HepG2 (cell line): ENCODE measurements at regions not wholly inside any gene's neighbourhood (a gene's known extent, or its start where the extent isn't known, plus 50 kb on each side); places are given as distances from the start of the nearest gene placed in this dataset.

ENCODE experiments used
- ATAC-seq: fragments of 200-7000 bp; cut with Tn5 transposase; 3 replicates; pipeline ENCODE4 v1.9.1; 2020; ENCODE audit warnings: mild to moderate bottlenecking, moderate library complexity
- BruUV-seq: library from RNA; stranded (reverse); fragments of 400-500 nt; replicated peaks from 2 replicates; lab custom pipeline; 2021; lab: Mats Ljungman, UMichigan
- CTCF ChIA-PET: fragments of 300-600 bp; formaldehyde crosslinking; extraction: SDS; loops from one replicate; lab custom pipeline; 2021; ENCODE audit warnings: low total read pairs, inconsistent platforms, low intra/inter-chr PET ratio; lab: Yijun Ruan, JAX
- POLR2A ChIA-PET: fragments of 350-600 bp; sonication (Branson Sonifier 250); formaldehyde crosslinking; loops from one replicate; lab custom pipeline; 2020; ENCODE audit warnings: antibody characterized with exemption, inconsistent platforms; lab: Yijun Ruan, JAX
- DNase-seq: peaks from one replicate; pipeline ENCODE4 v3.0.0-alpha.2; 2015; ENCODE audit warnings: low spot score
- FAIRE-seq: peaks from 3 replicates; lab custom pipeline; 2011; peaks lifted over from hg19 to GRCh38; lab: Jason Lieb, UNC
- H2AFZ ChIP-seq: one replicate; pipeline ENCODE4 v1.6.1; 2011; ENCODE audit warnings: low read length, inconsistent platforms
- H3K27ac ChIP-seq: fragments of 300-600 bp; 3 replicates; pipeline ENCODE4 v1.8.0; 2011; ENCODE audit warnings: mixed run types, mild to moderate bottlenecking, mixed read lengths, low read length, inconsistent platforms; ENCODE audit not compliant: insufficient read depth; ENCODE audit errors: extremely low read length
- H3K27me3 ChIP-seq, 2 experiments: fragments of 200-600 bp in 1 of 2; 2 replicates in 1 of 2; 3 replicates in 1 of 2; pipeline versions ENCODE4 v1.6.0 to v1.8.0; 2011; ENCODE audit warnings: low read length in 2 of 2, mild to moderate bottlenecking in 2 of 2, moderate library complexity in 2 of 2, inconsistent platforms in 1 of 2; ENCODE audit not compliant: insufficient read depth in 2 of 2, control insufficient read depth in 1 of 2
- H3K36me3 ChIP-seq, 2 experiments: fragments of 200-600 bp in 1 of 2; replicated peaks in 1 of 2; 2 replicates in 1 of 2; 3 replicates in 1 of 2; pipeline versions ENCODE4 v1.5.1 to v1.8.0; 2011; ENCODE audit warnings: low read length in 2 of 2, inconsistent platforms in 1 of 2; ENCODE audit not compliant: insufficient read depth in 2 of 2, control insufficient read depth in 1 of 2
- H3K4me1 ChIP-seq: 2 replicates; pipeline ENCODE4 v1.5.1; 2012; ENCODE audit warnings: low read length, inconsistent platforms; ENCODE audit not compliant: insufficient read depth
- H3K4me2 ChIP-seq: 2 replicates; pipeline ENCODE4 v1.6.0; 2011; ENCODE audit warnings: low read depth, low read length, inconsistent platforms
- H3K4me3 ChIP-seq, 3 experiments: fragments of 200-600 bp in 1 of 3; sonication (generic), shearing (Covaris generic) in 1 of 3; replicated peaks in 1 of 3; 2 replicates each; pipeline ENCODE4 v1.5.1; 2011 to 2016; ENCODE audit warnings: low read length in 3 of 3, inconsistent platforms in 2 of 3, low read depth in 2 of 3, mild to moderate bottlenecking in 2 of 3, control low read depth in 1 of 3, mixed read lengths in 1 of 3; ENCODE audit not compliant: insufficient read depth in 1 of 3
- H3K79me2 ChIP-seq: one replicate; pipeline ENCODE4 v1.6.1; 2011; ENCODE audit warnings: low read length, inconsistent platforms; ENCODE audit not compliant: insufficient read depth
- H3K9ac ChIP-seq: 2 replicates; pipeline ENCODE4 v1.6.0; 2011; ENCODE audit warnings: mild to moderate bottlenecking, low read depth, low read length, inconsistent platforms; ENCODE audit not compliant: insufficient read depth
- H3K9me3 ChIP-seq: 2 replicates; pipeline ENCODE4 v1.5.1; 2012; ENCODE audit warnings: mild to moderate bottlenecking, low read length
- H4K20me1 ChIP-seq: 2 replicates; pipeline ENCODE4 v1.6.0; 2011; ENCODE audit warnings: inconsistent platforms, mild to moderate bottlenecking, low read length, moderate library complexity; ENCODE audit not compliant: insufficient read depth
- IRF2 ChIP-seq: IDR thresholded peaks from 2 replicates; pipeline ENCODE4 v1.6.1; 2018; ENCODE audit warnings: missing genetic modification reagents, missing compliant biosample characterization
- MIXL1 ChIP-seq: IDR thresholded peaks from 2 replicates; pipeline ENCODE4 v1.6.1; 2016
- NR2C2 ChIP-seq: sonication (generic); formaldehyde crosslinking; IDR thresholded peaks from 2 replicates; pipeline ENCODE4 v1.4.0; 2020; ENCODE audit warnings: missing genetic modification reagents, mild to moderate bottlenecking, moderate library complexity, borderline replicate concordance
- ZFP37 ChIP-seq: sonication (generic); formaldehyde crosslinking; IDR thresholded peaks from 2 replicates; pipeline ENCODE4 v1.4.0; 2020; ENCODE audit warnings: missing genetic modification reagents, borderline replicate concordance
- ZFYVE20 ChIP-seq: sonication (generic); formaldehyde crosslinking; IDR thresholded peaks from 2 replicates; pipeline ENCODE4 v1.8.0; 2023; ENCODE audit warnings: low read depth, mild to moderate bottlenecking, moderate library complexity, missing genetic modification reagents, borderline replicate concordance
- ZNF256 ChIP-seq: sonication (generic); formaldehyde crosslinking; conservative IDR thresholded peaks from 2 replicates; pipeline ENCODE4 v1.4.0; 2020; ENCODE audit warnings: missing genetic modification reagents
- ZNF607 ChIP-seq: sonication (generic); formaldehyde crosslinking; IDR thresholded peaks from 2 replicates; pipeline ENCODE4 v1.5.1; 2020; ENCODE audit warnings: missing genetic modification reagents, mild to moderate bottlenecking, borderline replicate concordance
- ZNF674 ChIP-seq: sonication (generic); formaldehyde crosslinking; IDR thresholded peaks from 2 replicates; pipeline ENCODE4 v1.5.0; 2020; ENCODE audit warnings: low read depth, mild to moderate bottlenecking, missing genetic modification reagents
- ZNF768 ChIP-seq: sonication (generic); formaldehyde crosslinking; IDR thresholded peaks from 2 replicates; pipeline ENCODE4 v1.4.0; 2020; ENCODE audit warnings: missing genetic modification reagents
- ZNF883 ChIP-seq: sonication (generic); formaldehyde crosslinking; IDR thresholded peaks from 2 replicates; pipeline ENCODE4 v1.5.1; 2020; ENCODE audit warnings: mild to moderate bottlenecking, missing genetic modification reagents; ENCODE audit errors: not compliant biosample characterization
- ZZZ3 ChIP-seq: sonication (generic); formaldehyde crosslinking; IDR thresholded peaks from 2 replicates; pipeline ENCODE4 v1.4.0; 2020; ENCODE audit warnings: missing genetic modification reagents, mild to moderate bottlenecking, borderline replicate concordance
- WGBS: methylation state at CpG from one replicate; pipeline ENCODE4 v1.1.6; 2017; ENCODE audit warnings: low lambda C conversion rate; 5-methylcytosine and 5-hydroxymethylcytosine counted together
- in situ Hi-C: cut with HindIII; loops from 2 replicates; pipeline ENCODE4 v1.10.0; 2017; ENCODE audit warnings: low pct_unique_long_range_greater_than_20kb; ENCODE audit not compliant: extremely low pct_ligation_motif_present
- intact Hi-C: fragments of 100-400 bp; cut with micrococcal nuclease; formaldehyde crosslinking; loops from one replicate; pipeline ENCODE4 v1.10.0; 2022; ENCODE audit not compliant: unreplicated experiment
- TF ChIP-seq, protein P1 (sequence below): sonication (generic); formaldehyde crosslinking; IDR thresholded peaks from 2 replicates; pipeline ENCODE4 v1.8.0; 2022; ENCODE audit warnings: mild to moderate bottlenecking, missing genetic modification reagents; ENCODE audit not compliant: insufficient replicate concordance
- TF ChIP-seq, protein P2 (sequence below): sonication (generic); formaldehyde crosslinking; IDR thresholded peaks from 2 replicates; pipeline ENCODE4 v1.8.1; 2023; ENCODE audit warnings: mild to moderate bottlenecking, missing genetic modification reagents
- TF ChIP-seq, protein P3 (sequence below): sonication (generic); formaldehyde crosslinking; IDR thresholded peaks from 2 replicates; pipeline ENCODE4 v1.4.0; 2020; ENCODE audit warnings: missing genetic modification reagents
- TF ChIP-seq, protein P4 (sequence below): sonication (generic); formaldehyde crosslinking; IDR thresholded peaks from 2 replicates; pipeline ENCODE4 v1.5.0; 2020; ENCODE audit warnings: missing genetic modification reagents

DNA sequence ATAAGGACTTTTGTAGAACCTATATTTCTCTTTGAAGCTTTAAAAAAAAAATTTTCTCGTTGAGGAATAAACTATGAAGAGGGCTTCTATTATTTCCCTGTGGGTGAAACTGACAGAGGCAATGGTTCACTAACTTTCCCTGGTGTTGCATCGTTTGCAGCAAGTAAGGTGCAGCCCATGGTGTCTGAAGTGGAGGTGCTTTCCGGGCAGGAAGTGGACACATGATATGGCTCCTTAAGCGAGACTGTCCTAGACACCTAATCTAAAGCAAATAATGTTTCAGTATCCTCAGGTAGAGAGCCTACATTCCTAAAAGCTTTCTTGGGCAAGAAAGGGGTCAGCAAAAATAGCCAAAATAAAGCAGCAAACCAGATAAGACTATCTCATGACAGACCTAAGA lies 437.6 kb upstream of the ARGLU1 start:
- TF ChIP-seq ZNF607 (CRISPR knock-in tag) (no peak), ZNF256 (CRISPR knock-in tag) (no peak), ZFP37 (CRISPR knock-in tag) (no peak), IRF2 (CRISPR knock-in tag) (no peak), MIXL1 (CRISPR knock-in tag) (no peak), ZFYVE20 (CRISPR knock-in tag) (no peak), NR2C2 (no peak), ZNF674 (CRISPR knock-in tag) (no peak), ZZZ3 (CRISPR knock-in tag) (no peak), ZNF768 (no peak), ZNF883 (CRISPR knock-in tag) (no peak)
- TF ChIP-seq, protein P1, sequence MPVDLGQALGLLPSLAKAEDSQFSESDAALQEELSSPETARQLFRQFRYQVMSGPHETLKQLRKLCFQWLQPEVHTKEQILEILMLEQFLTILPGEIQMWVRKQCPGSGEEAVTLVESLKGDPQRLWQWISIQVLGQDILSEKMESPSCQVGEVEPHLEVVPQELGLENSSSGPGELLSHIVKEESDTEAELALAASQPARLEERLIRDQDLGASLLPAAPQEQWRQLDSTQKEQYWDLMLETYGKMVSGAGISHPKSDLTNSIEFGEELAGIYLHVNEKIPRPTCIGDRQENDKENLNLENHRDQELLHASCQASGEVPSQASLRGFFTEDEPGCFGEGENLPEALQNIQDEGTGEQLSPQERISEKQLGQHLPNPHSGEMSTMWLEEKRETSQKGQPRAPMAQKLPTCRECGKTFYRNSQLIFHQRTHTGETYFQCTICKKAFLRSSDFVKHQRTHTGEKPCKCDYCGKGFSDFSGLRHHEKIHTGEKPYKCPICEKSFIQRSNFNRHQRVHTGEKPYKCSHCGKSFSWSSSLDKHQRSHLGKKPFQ (CRISPR knock-in tag) = no peak
- TF ChIP-seq, protein P2, sequence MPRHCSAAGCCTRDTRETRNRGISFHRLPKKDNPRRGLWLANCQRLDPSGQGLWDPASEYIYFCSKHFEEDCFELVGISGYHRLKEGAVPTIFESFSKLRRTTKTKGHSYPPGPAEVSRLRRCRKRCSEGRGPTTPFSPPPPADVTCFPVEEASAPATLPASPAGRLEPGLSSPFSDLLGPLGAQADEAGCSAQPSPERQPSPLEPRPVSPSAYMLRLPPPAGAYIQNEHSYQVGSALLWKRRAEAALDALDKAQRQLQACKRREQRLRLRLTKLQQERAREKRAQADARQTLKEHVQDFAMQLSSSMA (CRISPR knock-in tag) = no peak
- TF ChIP-seq, protein P3, sequence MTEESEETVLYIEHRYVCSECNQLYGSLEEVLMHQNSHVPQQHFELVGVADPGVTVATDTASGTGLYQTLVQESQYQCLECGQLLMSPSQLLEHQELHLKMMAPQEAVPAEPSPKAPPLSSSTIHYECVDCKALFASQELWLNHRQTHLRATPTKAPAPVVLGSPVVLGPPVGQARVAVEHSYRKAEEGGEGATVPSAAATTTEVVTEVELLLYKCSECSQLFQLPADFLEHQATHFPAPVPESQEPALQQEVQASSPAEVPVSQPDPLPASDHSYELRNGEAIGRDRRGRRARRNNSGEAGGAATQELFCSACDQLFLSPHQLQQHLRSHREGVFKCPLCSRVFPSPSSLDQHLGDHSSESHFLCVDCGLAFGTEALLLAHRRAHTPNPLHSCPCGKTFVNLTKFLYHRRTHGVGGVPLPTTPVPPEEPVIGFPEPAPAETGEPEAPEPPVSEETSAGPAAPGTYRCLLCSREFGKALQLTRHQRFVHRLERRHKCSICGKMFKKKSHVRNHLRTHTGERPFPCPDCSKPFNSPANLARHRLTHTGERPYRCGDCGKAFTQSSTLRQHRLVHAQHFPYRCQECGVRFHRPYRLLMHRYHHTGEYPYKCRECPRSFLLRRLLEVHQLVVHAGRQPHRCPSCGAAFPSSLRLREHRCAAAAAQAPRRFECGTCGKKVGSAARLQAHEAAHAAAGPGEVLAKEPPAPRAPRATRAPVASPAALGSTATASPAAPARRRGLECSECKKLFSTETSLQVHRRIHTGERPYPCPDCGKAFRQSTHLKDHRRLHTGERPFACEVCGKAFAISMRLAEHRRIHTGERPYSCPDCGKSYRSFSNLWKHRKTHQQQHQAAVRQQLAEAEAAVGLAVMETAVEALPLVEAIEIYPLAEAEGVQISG = no peak
- TF ChIP-seq, protein P4, sequence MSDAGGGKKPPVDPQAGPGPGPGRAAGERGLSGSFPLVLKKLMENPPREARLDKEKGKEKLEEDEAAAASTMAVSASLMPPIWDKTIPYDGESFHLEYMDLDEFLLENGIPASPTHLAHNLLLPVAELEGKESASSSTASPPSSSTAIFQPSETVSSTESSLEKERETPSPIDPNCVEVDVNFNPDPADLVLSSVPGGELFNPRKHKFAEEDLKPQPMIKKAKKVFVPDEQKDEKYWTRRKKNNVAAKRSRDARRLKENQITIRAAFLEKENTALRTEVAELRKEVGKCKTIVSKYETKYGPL = no peak
- Histone ChIP-seq H3K79me2 (no peaks in the 10 kb centered on the region), H3K9ac (no peak overlapping the region), H3K4me1 (no peaks in the 10 kb centered on the region), H3K27ac (no peak overlapping the region), H3K9me3 (no peaks in the 10 kb centered on the region), H3K27me3 (no peaks in the 10 kb centered on the region), H3K4me2 (no peak overlapping the region), H2AFZ (no peak overlapping the region), H4K20me1 (no peaks in the 10 kb centered on the region), H3K4me3 (no peak overlapping the region), H3K36me3 (no peaks in the 10 kb centered on the region)
- no TSS peak for BruUV-seq
- ChIA-PET POLR2A (no interaction called here), CTCF (no interaction called here)
- in situ Hi-C loops = no loop called here
- FAIRE-seq = no peak
- no peak for DNase-seq
- intact Hi-C loops = no loop called here
- WGBS = 11% methylated on average over 4 of the region's 4 CpGs
- no peak for ATAC-seq
